GM12878 (cell line): ENCODE measurements at regions not wholly inside any gene's neighbourhood (a gene's known extent, or its start where the extent isn't known, plus 50 kb on each side); places are given as distances from the start of the nearest gene placed in this dataset.

Source experiments
- ATF3 ChIP-seq: IDR thresholded peaks from 2 replicates; pipeline ENCODE4 v1.6.1; 2011; ENCODE audit warnings: low read depth, mild to moderate bottlenecking, low read length, moderate library complexity, borderline replicate concordance; ENCODE audit errors: extremely low read depth
- CREM ChIP-seq: IDR thresholded peaks from 2 replicates; pipeline ENCODE4 v1.6.1; 2014; ENCODE audit warnings: antibody characterized with exemption, low read depth
- E2F8 ChIP-seq: fragments of 450-650 bp; IDR thresholded peaks from 2 replicates; pipeline ENCODE4 v1.6.1; 2018; ENCODE audit warnings: mild to moderate bottlenecking, low read depth, moderate library complexity; ENCODE audit not compliant: partially characterized antibody
- EGR1 ChIP-seq, 2 experiments: IDR thresholded peaks; 1 replicate in 1 of 2; 2 replicates in 1 of 2; pipeline ENCODE4 v1.6.1; 2011 to 2012; ENCODE audit warnings: low read depth in 2 of 2, low read length in 2 of 2, borderline replicate concordance in 1 of 2, mild to moderate bottlenecking in 1 of 2, moderate library complexity in 1 of 2
- GATAD2B ChIP-seq: fragments of 450-650 bp; conservative IDR thresholded peaks from 2 replicates; pipeline ENCODE4 v1.6.1; 2017; ENCODE audit warnings: low read depth, mild to moderate bottlenecking, moderate library complexity
- HDAC2 ChIP-seq: fragments of 200-600 bp; sonication (generic); IDR thresholded peaks from 2 replicates; pipeline ENCODE4 v1.6.1; 2017
- IKZF1 ChIP-seq: fragments of 450-650 bp; conservative IDR thresholded peaks from 2 replicates; pipeline ENCODE4 v1.6.1; 2017; ENCODE audit warnings: antibody characterized with exemption, mild to moderate bottlenecking
- IKZF2 ChIP-seq, 2 experiments: fragments of 450-650 bp; IDR thresholded peaks; 2 replicates each; pipeline ENCODE4 v1.6.1; 2017; ENCODE audit warnings: mild to moderate bottlenecking in 2 of 2, moderate library complexity in 2 of 2
- JUNB ChIP-seq: IDR thresholded peaks from 2 replicates; pipeline ENCODE4 v1.6.1; 2016; ENCODE audit warnings: antibody characterized with exemption, mild to moderate bottlenecking
- NFYB ChIP-seq: IDR thresholded peaks from 2 replicates; pipeline ENCODE4 v1.6.1; 2011; ENCODE audit warnings: low read depth, mild to moderate bottlenecking, low read length, improper control_type of control experiment, moderate library complexity; ENCODE audit not compliant: insufficient read depth
- NR2C1 ChIP-seq: fragments of 450-650 bp; IDR thresholded peaks from 2 replicates; pipeline ENCODE4 v1.6.1; 2017; ENCODE audit warnings: antibody characterized with exemption, mild to moderate bottlenecking, moderate library complexity
- NR2F1 ChIP-seq: fragments of 450-650 bp; conservative IDR thresholded peaks from 2 replicates; pipeline ENCODE4 v1.6.1; 2017; ENCODE audit warnings: mild to moderate bottlenecking
- POLR2AphosphoS2 ChIP-seq: IDR thresholded peaks from 2 replicates; pipeline ENCODE4 v1.6.1; 2011; ENCODE audit warnings: low read depth, mild to moderate bottlenecking, low read length, improper control_type of control experiment, moderate library complexity
- PRDM15 ChIP-seq: fragments of 450-650 bp; formaldehyde crosslinking; IDR thresholded peaks from 2 replicates; pipeline ENCODE4 v1.4.0; 2020; ENCODE audit warnings: mild to moderate bottlenecking, moderate library complexity
- RCOR1 ChIP-seq: conservative IDR thresholded peaks from 2 replicates; pipeline ENCODE4 v1.6.1; 2012; ENCODE audit warnings: low read depth, low read length, improper control_type of control experiment
- SIX5 ChIP-seq: IDR thresholded peaks from 2 replicates; pipeline ENCODE4 v1.6.1; 2011; ENCODE audit warnings: mild to moderate bottlenecking, low read depth, low read length, moderate library complexity; ENCODE audit not compliant: severe bottlenecking
- SREBF1 ChIP-seq: IDR thresholded peaks from 2 replicates; pipeline ENCODE4 v1.6.1; 2012; ENCODE audit warnings: mild to moderate bottlenecking, low read length
- STAT1 ChIP-seq: fragments of 450-650 bp; conservative IDR thresholded peaks from 2 replicates; pipeline ENCODE4 v1.6.1; 2014; ENCODE audit warnings: antibody characterized with exemption, mild to moderate bottlenecking
- TARDBP ChIP-seq: IDR thresholded peaks from 2 replicates; pipeline ENCODE4 v1.6.1; 2016; ENCODE audit warnings: borderline replicate concordance
- USF1 ChIP-seq: IDR thresholded peaks from 2 replicates; pipeline ENCODE4 v1.6.1; 2011; ENCODE audit warnings: borderline replicate concordance, low read depth, mild to moderate bottlenecking, moderate library complexity, mixed read lengths, low read length; ENCODE audit not compliant: insufficient read depth; ENCODE audit errors: extremely low read length
- ZBED1 ChIP-seq: IDR thresholded peaks from 2 replicates; pipeline ENCODE4 v1.6.1; 2016; ENCODE audit warnings: borderline replicate concordance
- ZNF274 ChIP-seq: IDR thresholded peaks from one replicate; pipeline ENCODE4 v1.8.0; 2011; ENCODE audit not compliant: insufficient read length, insufficient read depth
- ZNF622 ChIP-seq: fragments of 450-650 bp; IDR thresholded peaks from 2 replicates; pipeline ENCODE4 v1.6.1; 2017; ENCODE audit warnings: mild to moderate bottlenecking, inconsistent platforms
- TF ChIP-seq, protein P1 (sequence below): IDR thresholded peaks from 2 replicates; pipeline ENCODE4 v1.6.1; 2012; ENCODE audit warnings: low read depth, low read length, improper control_type of control experiment

GRCh38 chrX:7205037-7205577, 57.2 kb upstream of the PUDP start (continued):
- TF ChIP-seq POLR2AphosphoS2 (no peak), USF1 (no peak), SIX5 (no peak), STAT1 (no peak), GATAD2B (peak; percentile 35; the same call in 1 of the 2 replicates), TARDBP (no peak), RCOR1 (no peak), E2F8 (no peak), HDAC2 (no peak), NR2C1 (no peak), NFYB (no peak), PRDM15 (no peak), CREM (peak; percentile 55; the same call in 1 of the 2 replicates), NR2F1 (no peak), ATF3 (no peak), IKZF2 (IDR thresholded peaks at IDR 0.05) (peak; percentile 61 to 71), JUNB (peak; percentile 55; the same call in 1 of the 2 replicates), IKZF1 (peak; percentile 74), SREBF1 (no peak), EGR1 (IDR thresholded peaks at IDR 0.05; ENCODE audit: borderline replicate concordance in 1 of 2, low read depth in 2 of 2, low read length in 2 of 2) (no peak), ZBED1 (no peak), ZNF274 (no peak), ZNF622 (no peak)
- TF ChIP-seq, protein P1, sequence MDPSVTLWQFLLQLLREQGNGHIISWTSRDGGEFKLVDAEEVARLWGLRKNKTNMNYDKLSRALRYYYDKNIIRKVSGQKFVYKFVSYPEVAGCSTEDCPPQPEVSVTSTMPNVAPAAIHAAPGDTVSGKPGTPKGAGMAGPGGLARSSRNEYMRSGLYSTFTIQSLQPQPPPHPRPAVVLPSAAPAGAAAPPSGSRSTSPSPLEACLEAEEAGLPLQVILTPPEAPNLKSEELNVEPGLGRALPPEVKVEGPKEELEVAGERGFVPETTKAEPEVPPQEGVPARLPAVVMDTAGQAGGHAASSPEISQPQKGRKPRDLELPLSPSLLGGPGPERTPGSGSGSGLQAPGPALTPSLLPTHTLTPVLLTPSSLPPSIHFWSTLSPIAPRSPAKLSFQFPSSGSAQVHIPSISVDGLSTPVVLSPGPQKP = no peak
